MM.1S (cell line): ENCODE measurements at regions not wholly inside any gene's neighbourhood (a gene's known extent, or its start where the extent isn't known, plus 50 kb on each side); places are given as distances from the start of the nearest gene placed in this dataset.

Experiments
- DNase-seq: peaks from one replicate; pipeline ENCODE4 v3.0.0-alpha.2; 2015
- H2AFZ ChIP-seq: fragments of 300-600 bp; sonication (generic); 2 replicates; pipeline ENCODE4 v1.6.0; 2016; ENCODE audit warnings: antibody characterized with exemption, low read length
- H3F3A ChIP-seq: fragments of 300-600 bp; sonication (generic); 2 replicates; pipeline ENCODE4 v1.6.1; 2016; ENCODE audit warnings: mild to moderate bottlenecking, antibody characterized with exemption, low read length, moderate library complexity, mixed read lengths; ENCODE audit not compliant: insufficient read depth
- H3K27ac ChIP-seq: fragments of 300-600 bp; sonication (generic); 2 replicates; pipeline ENCODE4 v1.5.1; 2016; ENCODE audit warnings: mild to moderate bottlenecking, low read length
- H3K27me3 ChIP-seq: fragments of 300-600 bp; sonication (generic); replicated peaks from 2 replicates; pipeline ENCODE4 v1.6.0; 2016; ENCODE audit warnings: low read length; ENCODE audit not compliant: insufficient read depth
- H3K36me3 ChIP-seq: fragments of 300-600 bp; sonication (generic); replicated peaks from 2 replicates; pipeline ENCODE4 v1.6.1; 2016; ENCODE audit warnings: mild to moderate bottlenecking, low read length, mixed read lengths; ENCODE audit not compliant: insufficient read depth
- H3K4me1 ChIP-seq: fragments of 300-600 bp; sonication (generic); 2 replicates; pipeline ENCODE4 v1.6.1; 2016; ENCODE audit warnings: low read length, mixed read lengths
- H3K4me2 ChIP-seq: fragments of 300-600 bp; sonication (generic); 2 replicates; pipeline ENCODE4 v1.6.0; 2016; ENCODE audit warnings: low read depth, low read length
- H3K4me3 ChIP-seq: fragments of 300-600 bp; sonication (generic); 2 replicates; pipeline ENCODE4 v1.5.1; 2016; ENCODE audit warnings: low read length, mixed read lengths
- H3K79me2 ChIP-seq: fragments of 300-600 bp; sonication (generic); 2 replicates; pipeline ENCODE4 v1.6.1; 2016; ENCODE audit warnings: mixed run types, low read length, mixed read lengths
- H3K9ac ChIP-seq: fragments of 300-600 bp; sonication (generic); 2 replicates; pipeline ENCODE4 v1.6.1; 2016; ENCODE audit warnings: low read length, mixed read lengths
- H3K9me2 ChIP-seq: fragments of 300-600 bp; sonication (generic); replicated peaks from 2 replicates; pipeline ENCODE4 v1.6.1; 2016; ENCODE audit warnings: mild to moderate bottlenecking, low read length, mixed read lengths; ENCODE audit not compliant: insufficient read depth
- H3K9me3 ChIP-seq: fragments of 300-600 bp; sonication (generic); replicated peaks from 2 replicates; pipeline ENCODE4 v1.6.1; 2016; ENCODE audit warnings: mild to moderate bottlenecking, low read length, mixed read lengths; ENCODE audit not compliant: insufficient read depth
- H4K20me1 ChIP-seq: fragments of 300-600 bp; sonication (generic); 2 replicates; pipeline ENCODE4 v1.6.1; 2016; ENCODE audit warnings: mild to moderate bottlenecking, low read length, moderate library complexity, mixed read lengths; ENCODE audit not compliant: insufficient read depth
- EZH2 ChIP-seq: fragments of 300-600 bp; sonication (generic); optimal IDR thresholded peaks from 2 replicates; pipeline ENCODE3; 2017; ENCODE audit warnings: low read depth, mild to moderate bottlenecking, antibody characterized with exemption, low read length, mixed read lengths
- EZH2phosphoT487 ChIP-seq: fragments of 300-600 bp; sonication (generic); IDR thresholded peaks from 2 replicates; pipeline ENCODE4 v1.6.1; 2018; ENCODE audit warnings: antibody characterized with exemption, low read length
- TF ChIP-seq, protein P1 (sequence below): fragments of 300-600 bp; sonication (generic); IDR thresholded peaks from 2 replicates; pipeline ENCODE4 v1.5.1; 2016; ENCODE audit warnings: antibody characterized with exemption, low read length, mixed read lengths

- Histone ChIP-seq H3K4me2 (no peak overlapping the region), H4K20me1 (no peaks in the 10 kb centered on the region), H3K9me3 (no peaks in the 10 kb centered on the region), H3K9ac (no peak overlapping the region), H3K27ac (no peak overlapping the region), H3K79me2 (no peaks in the 10 kb centered on the region), H3K9me2 (no peaks in the 10 kb centered on the region), H2AFZ (no peak overlapping the region), H3K36me3 (no peaks in the 10 kb centered on the region), H3K27me3 (no peaks in the 10 kb centered on the region), H3K4me3 (no peak overlapping the region), H3F3A (no peaks in the 10 kb centered on the region), H3K4me1 (no peaks in the 10 kb centered on the region)
- no peak for DNase-seq
- no peak for TF ChIP-seq EZH2phosphoT487
- TF ChIP-seq, protein P1, sequence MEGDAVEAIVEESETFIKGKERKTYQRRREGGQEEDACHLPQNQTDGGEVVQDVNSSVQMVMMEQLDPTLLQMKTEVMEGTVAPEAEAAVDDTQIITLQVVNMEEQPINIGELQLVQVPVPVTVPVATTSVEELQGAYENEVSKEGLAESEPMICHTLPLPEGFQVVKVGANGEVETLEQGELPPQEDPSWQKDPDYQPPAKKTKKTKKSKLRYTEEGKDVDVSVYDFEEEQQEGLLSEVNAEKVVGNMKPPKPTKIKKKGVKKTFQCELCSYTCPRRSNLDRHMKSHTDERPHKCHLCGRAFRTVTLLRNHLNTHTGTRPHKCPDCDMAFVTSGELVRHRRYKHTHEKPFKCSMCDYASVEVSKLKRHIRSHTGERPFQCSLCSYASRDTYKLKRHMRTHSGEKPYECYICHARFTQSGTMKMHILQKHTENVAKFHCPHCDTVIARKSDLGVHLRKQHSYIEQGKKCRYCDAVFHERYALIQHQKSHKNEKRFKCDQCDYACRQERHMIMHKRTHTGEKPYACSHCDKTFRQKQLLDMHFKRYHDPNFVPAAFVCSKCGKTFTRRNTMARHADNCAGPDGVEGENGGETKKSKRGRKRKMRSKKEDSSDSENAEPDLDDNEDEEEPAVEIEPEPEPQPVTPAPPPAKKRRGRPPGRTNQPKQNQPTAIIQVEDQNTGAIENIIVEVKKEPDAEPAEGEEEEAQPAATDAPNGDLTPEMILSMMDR, result no peak
- TF ChIP-seq EZH2, result no peak
These were observed 591.4 kb downstream of the ETS1 start for GRCh38 chr11:127995921-127996320.

DNA sequence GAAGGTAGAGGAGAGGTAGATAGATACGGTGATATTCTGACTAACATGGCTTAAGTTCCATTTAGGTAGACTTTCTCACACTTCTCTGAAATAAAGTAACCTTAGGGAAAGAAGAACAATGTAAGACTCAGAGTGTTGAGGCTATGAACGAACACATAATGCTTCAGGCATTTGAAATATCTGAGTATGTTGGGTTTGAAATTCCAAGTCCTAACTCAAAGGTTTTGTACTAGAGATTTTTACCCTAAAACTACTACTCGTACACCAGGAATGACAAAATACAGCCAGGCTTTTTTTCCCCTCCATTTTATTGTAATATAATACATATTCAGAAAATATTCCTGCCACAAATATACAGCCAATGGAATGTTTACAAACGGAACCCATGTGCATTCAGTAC, 592.6 kb downstream of the ETS1 start:
- H3K9me3 ChIP-seq, result no peaks in the 10 kb centered on the region
- no peaks in the 10 kb centered on the region for H3K79me2 ChIP-seq
- no peak for DNase-seq
- no peaks in the 10 kb centered on the region for H3K27me3 ChIP-seq
- TF ChIP-seq, protein P1, result no peak
- TF ChIP-seq EZH2phosphoT487 (no peak), EZH2 (no peak)
- no peak overlapping the region for H2AFZ ChIP-seq
- no peak overlapping the region for H3K4me3 ChIP-seq
- H3F3A ChIP-seq, result no peaks in the 10 kb centered on the region
- H3K9me2 ChIP-seq, result no peaks in the 10 kb centered on the region
- H3K9ac ChIP-seq, result no peak overlapping the region
- no peak overlapping the region for H3K27ac ChIP-seq
- H3K4me1 ChIP-seq, result no peaks in the 10 kb centered on the region
- H3K4me2 ChIP-seq, result no peak overlapping the region
- no peaks in the 10 kb centered on the region for H4K20me1 ChIP-seq
- H3K36me3 ChIP-seq, result no peaks in the 10 kb centered on the region

- no peaks in the 10 kb centered on the region for H3K36me3 ChIP-seq
- no peaks in the 10 kb centered on the region for H3F3A ChIP-seq
- no peaks in the 10 kb centered on the region for H3K27me3 ChIP-seq
- H3K4me1 ChIP-seq, result no peaks in the 10 kb centered on the region
- no peak for DNase-seq
- no peaks in the 10 kb centered on the region for H4K20me1 ChIP-seq
- H3K79me2 ChIP-seq, result no peaks in the 10 kb centered on the region
- no peak overlapping the region for H3K4me3 ChIP-seq
- no peaks in the 10 kb centered on the region for H3K9me2 ChIP-seq
- TF ChIP-seq EZH2 (no peak), EZH2phosphoT487 (no peak)
- TF ChIP-seq, protein P1, result no peak
- no peak overlapping the region for H2AFZ ChIP-seq
- H3K4me2 ChIP-seq, result no peak overlapping the region
- no peak overlapping the region for H3K27ac ChIP-seq
- no peak overlapping the region for H3K9ac ChIP-seq
- no peaks in the 10 kb centered on the region for H3K9me3 ChIP-seq
These were observed 593.6 kb downstream of the ETS1 start for GRCh38 chr11:127993788-127994187.

- Histone ChIP-seq H4K20me1 (no peaks in the 10 kb centered on the region), H3K4me3 (no peak overlapping the region)
These were observed 594.1 kb downstream of the ETS1 start for GRCh38 chr11:127993281-127993680.

More at GRCh38 chr11:127993281-127993680, 594.1 kb downstream of the ETS1 start:
- TF ChIP-seq EZH2, result no peak
- TF ChIP-seq, protein P1, result no peak
- DNase-seq, result no peak
- Histone ChIP-seq H3K4me1 (no peaks in the 10 kb centered on the region), H2AFZ (no peak overlapping the region), H3K27me3 (no peaks in the 10 kb centered on the region), H3K27ac (no peak overlapping the region), H3F3A (no peaks in the 10 kb centered on the region), H3K9me3 (no peaks in the 10 kb centered on the region), H3K9me2 (no peaks in the 10 kb centered on the region), H3K4me2 (no peak overlapping the region), H3K9ac (no peak overlapping the region), H3K36me3 (no peaks in the 10 kb centered on the region), H3K79me2 (no peaks in the 10 kb centered on the region)
